NOMO-1 treated with DMSO at 0.1 percent for 48 hours (cell line): ENCODE measurements at regions not wholly inside any gene's neighbourhood (a gene's known extent, or its start where the extent isn't known, plus 50 kb on each side); places are given as distances from the start of the nearest gene placed in this dataset.
"Not testable (repeated sequence)": the region's sequence is repeated elsewhere in the genome, so short reads cannot be mapped to it uniquely, and the experiment has no call there.

ENCODE experiments used
- DNase-seq: peaks from one replicate; lab custom pipeline; 2025; ENCODE audit not compliant: unreplicated experiment; lab: John Stamatoyannopoulos, UW

DNA sequence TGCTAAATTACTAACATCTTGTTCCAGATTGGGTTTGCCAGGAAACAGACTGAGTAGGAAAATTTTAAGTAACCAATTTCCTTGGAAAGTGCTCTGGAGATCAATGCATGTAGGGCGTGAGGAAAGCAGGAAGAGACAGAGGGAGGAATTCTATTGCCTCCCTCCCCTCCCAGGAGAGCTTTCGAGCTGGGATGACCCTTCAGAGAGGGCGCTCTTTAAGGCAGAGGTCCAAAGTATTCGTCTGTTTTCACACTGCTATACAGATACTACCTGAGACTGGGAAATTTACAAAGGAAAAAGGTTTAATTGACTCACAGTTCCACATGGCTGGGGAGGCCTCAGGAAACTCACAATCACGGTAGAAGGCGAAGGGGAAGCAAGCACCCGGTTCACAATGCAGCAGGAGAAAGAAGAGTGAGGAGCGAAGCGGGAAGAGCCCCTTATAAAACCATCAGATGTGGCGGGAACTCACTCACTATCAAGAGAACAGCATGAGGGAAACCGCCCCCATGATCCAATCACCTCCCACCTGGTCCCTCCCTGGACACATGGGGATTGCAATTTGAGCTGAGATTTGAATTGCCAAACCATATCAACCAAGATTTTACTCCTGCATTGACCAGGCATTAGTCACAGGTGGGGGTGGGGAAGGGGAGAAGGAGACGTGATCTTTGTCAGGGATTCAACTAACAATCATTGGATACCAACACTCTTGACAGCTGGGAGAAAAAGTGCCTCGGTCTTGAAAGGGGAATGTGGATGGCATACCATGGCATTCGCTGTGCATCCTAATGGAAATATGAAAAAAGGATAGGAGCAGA is 63.8 kb downstream of the SLITRK2 start:
- no peak for DNase-seq

DNA sequence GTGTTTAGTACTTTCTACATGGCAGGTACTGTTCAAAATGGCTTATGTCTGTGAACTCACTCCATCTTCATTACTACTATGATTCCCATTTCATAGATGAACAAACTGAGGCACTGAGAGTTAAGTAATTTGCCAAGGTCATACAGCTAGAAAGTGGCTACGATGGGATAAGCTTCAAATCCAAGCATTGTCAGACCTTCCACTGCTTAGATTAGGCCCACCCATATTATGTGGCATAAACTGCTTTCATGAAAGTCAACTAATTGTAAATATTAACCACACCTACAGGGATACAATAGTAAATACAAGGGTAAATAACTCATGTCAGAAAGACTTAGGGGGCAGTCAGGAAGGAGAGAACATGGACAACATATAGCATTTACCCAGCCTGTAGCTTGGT is 68.8 kb downstream of the SLITRK2 start:
- DNase-seq = no peak

DNA sequence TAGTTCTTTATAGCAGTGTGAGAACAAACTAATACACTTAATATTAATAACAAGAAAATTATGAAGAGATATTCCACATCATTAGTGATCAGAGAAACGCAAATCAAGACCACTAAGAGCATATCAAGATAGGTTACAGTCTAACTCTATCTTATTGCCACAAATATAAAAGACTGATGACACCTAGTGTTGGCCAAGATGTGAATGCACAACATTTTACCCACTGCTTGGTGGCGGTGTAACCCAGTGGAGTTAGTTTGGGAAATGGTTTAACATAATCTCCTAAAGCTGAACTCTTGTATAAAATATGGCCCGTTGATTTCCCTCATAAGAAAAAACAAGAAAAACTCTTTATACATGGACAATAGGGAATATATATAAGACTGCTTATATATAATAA is 92.4 kb downstream of the SLITRK2 start:
- DNase-seq = no peak

DNA sequence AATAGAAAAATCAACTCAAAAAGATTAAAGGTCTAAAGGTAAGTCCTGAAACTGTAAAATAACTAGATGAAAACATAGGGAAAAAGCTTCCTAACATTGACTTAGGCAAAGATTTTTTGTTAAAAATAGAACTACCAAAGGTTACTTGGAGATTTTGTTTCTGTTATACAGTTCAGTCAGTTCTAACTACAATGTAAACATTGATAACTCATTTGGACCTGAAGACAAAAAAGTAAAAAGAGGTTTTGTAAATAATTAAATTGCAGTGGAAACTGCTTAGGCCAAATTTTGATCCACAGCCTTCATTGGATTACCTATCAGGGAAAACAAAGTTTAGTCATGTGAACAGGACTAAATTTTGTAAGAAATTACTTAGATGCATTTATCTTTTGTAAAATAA is 101.8 kb downstream of the SLITRK2 start:
- no peak for DNase-seq

DNA sequence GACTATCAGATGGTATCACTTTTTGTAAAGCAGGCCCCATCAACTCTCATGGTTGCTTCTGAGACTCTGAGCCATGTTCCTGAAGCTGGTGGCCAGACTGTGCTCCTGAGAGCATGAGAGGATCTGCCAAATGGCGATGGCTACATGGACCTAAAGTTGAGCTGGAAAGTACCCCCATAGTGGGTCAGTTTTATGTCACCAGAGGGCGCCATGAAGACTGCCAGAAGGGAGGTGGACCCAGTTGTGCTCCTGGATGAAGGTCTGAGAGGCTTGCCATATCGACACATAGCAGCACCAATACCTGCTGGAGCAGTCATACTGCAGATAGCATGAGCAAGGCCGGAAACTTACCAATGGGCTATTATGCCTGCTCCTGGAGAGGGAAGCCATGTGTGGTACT is 105.7 kb downstream of the SLITRK2 start:
- no peak for DNase-seq

DNA sequence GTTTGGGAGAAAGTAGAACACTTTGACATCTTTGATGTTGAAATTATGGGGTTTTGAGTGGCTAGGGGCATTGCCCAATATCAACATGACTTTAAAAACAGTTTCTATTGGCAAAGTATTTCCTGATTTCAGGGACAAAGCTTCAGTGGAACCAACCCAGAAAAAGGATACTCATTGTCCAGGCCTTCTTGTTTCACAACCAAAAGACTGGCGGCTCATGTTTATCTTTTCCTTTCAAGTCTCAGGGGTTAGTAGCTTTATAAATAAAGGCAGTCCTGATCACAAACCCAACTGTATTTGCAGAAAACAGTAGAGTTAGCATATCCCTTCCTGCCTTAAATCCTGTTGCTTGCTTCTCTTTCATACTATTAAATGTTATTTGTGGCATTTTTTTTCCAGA is 119.1 kb downstream of the SLITRK2 start:
- no peak for DNase-seq

DNA sequence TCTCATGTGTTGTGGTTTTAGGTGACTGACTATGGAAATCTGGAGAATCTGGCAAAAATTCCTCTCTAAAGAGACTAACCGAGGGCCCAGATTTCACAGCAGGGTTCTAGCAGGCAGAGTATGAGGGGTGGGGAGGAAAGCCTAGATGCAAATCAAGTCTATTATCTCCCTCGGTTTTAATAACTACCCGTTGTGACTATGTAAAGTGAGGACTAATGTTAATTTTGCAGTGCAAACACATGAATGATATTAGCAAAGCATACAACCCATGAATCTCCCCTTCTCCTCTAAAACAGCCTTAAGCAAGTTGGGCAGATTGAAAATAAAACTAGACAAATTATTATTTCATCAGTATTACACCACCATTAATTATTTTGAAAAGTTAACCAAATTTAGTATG is 131.4 kb downstream of the SLITRK2 start:
- DNase-seq = no peak

DNA sequence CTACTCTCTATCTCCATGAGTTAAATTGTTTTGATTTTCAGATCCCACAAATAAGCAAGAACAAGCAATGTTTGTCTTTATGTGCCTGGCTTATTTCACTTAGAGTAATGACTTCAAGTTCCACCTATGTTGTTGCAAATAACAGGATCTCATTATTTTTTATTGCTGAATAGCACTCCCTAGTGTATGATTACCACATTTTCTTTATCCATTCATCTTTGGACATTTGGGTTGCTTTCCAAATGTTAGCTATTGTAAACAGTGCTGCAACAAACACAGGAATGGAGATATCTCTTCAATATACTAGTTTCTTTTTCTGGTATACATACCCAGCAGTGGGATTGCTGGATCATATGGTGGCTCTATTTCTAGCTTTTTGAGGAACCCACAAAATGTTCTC is 136.0 kb downstream of the SLITRK2 start:
- no peak for DNase-seq

DNA sequence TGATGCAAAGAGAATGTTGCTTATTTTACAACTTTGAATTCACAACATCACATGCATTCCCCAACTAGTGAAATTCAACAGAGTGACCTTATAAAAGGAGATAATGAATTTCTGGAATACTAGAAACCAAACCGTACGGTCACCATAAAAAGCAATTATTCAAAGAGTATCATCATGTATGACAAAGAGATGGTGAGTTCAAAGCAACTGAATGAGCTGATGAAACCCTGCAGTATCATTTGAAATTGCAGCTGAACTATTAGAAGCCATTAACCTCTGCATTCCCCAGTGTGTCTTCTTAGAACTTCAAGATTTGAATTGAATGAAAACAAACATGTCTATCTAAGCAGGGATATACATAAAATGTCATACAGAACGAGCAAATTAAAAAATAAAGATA is 172.4 kb downstream of the SLITRK2 start:
- DNase-seq = no peak

DNA sequence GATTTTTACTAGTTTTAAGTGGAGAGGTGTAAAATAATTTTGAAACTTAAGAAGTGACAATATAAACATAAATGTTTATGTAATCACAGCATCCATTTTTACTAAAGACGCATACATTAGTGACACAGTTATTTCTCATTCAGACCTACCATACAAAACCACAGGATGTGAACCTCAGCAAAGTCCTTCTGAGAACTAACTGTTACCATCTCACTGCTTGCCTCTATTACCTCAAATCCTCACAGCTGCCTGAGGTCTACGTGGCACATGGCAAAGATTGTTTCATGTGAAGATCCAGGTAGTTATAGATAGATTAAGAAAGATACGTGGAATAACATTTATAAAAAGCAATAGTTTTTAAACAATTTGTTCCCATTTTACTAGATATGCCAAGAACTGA is 189.0 kb downstream of the SLITRK2 start:
- DNase-seq = no peak

DNA sequence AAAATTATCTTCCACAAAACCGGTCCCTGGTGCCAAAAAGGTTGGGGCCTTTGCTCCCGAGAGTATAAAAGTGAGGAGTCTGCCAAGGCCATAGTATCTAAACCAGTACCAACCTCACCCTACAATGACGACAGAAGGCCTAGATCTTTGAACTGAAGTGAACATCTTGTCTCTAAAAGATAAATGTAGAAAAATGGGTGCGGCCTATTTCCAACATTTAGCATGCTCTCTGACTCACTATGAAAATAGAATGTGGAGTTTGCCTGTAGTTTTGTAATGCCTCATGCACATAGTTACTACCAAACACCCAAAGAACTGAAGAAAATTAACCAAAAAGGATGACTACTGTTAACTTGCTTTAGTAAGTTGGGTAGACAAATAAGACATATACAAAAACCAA is 218.4 kb downstream of the SLITRK2 start:
- DNase-seq = no peak

DNA sequence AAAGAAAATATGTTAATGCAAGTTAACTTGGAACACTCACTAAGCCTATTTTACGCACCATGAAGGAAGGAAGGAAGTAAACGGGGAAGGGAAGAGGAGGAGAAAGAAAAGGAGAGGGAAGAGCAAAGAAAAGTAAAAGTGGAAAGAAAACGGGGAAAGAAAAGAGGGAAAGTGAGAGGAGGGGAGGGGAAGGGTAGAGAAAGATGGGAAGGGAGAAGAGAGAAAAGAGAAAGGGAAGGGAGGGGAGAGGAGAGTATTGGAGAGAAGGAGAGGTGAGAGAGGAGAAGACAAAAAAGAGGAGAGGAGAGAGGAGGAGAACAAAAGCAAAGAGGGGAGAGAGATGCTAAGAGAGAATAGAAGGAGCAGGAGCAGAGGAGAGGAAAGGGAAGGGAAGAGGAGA is 224.1 kb downstream of the SLITRK2 start:
- no peak for DNase-seq

DNA sequence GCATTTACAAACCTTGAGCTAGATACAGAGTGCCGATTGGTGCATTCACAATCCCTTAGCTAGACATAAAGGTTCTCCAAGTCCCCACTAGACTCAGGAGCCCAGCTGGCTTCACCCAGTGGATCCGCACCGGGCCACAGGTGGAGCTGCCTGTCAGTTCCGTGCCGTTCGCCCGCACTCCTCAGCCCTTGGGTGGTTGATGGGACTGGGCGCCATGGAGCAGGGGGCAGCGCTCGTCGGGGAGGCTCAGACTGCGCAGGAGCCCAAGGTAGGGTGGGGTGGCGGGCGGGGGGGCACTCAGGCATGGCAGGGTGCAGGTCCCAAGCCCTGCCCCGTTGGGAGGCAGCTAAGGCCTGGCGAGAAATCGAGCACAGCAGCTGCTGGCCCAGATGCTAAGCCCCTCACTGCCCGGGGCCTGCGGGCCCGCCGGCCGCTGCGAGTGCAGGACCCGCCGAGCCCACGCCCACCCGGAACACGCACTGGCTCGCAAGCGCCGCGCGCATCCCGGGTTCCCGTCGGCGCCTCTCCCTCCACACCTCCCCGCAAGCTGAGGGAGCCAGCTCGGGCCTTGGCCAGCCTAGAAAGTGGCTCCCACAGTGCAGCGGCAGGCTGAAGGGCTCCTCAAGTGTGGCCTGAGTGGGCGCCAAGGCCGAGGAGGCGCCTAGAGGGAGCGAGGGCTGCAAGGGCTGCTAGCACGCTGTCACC is 228.5 kb downstream of the SLITRK2 start:
- not testable (repeated sequence) for DNase-seq

DNA sequence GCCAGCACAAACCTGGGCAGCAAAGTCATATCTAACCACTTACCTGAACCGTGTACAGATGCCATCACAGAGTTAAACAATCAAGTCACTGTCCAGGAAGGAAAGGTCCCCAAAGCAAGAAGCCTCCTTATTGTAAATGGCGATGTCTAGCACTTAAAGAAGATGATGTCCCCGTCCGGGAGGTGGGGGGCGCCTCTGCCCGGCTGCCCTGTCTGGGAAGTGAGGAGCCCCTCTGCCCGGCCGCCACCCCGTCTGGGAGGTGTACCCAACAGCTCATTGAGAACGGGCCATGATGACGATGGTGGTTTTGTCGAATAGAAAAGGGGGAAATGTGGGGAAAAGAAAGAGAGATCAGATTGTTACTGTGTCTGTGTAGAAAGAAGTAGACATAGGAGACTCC is 231.9 kb downstream of the SLITRK2 start:
- not testable (repeated sequence) for DNase-seq

DNA sequence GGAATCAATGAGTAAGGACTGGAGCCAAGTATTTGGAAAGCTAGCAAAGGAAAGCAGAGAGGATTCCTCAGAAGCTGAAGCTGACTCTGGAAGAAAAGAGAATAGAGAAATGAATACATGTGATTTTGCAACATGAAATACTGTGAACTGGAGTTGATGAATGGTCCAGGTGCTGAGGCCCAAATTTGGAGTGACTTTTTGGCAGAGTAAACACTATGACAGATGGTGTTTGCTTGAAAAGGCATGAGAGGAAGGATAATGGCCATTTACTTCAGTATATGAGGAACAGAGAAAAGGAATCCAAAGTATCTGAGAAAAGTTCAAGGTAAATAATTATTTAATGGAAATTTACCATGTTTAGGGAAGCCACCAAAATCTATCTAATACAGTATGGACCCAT is 236.7 kb downstream of the SLITRK2 start:
- DNase-seq = no peak

DNA sequence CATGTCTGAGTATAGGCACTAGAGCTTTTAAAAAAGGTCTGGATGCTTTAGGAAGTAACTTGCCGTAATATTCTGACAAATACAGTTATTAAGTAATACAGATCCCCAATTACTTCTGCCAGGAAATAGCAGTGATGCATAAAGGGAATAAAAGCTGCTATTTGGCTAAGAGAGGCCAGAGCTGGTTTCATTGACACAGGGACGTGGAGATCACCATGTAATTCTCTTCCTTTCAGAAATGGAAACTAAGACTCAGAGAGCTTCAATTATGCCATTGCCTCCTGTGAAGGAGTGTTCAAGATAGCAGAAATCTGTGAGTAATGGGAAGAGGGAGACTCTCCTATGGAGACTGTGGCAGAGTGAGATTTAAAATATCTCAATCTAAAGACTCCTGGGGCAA is 238.1 kb downstream of the SLITRK2 start:
- DNase-seq = no peak

DNA sequence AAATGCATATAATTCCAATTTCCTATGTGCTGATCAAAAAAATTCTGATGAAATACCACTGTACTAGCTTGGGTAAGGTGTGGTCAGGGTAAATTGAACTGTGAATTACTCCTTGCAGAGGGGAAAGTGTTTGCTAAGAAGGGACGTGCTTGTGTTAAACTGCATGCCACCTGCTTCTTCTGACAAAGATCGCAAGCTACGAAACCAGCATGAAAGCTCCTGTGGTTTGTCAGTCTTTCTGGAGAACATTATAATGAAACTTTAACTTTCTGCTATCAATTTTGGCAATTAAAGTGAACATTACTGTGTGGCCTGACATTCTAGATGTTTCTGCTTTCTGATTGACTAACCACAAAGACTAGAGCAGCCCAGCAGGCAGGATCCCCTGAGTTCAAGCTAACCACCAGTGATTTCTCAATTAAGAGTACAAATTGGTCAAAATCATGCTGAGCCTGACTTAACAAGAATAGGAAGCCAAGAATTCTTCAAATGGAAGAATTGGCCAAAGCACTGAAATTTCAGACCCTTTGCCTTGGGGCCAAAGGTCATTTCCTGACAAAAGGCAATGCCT is 239.0 kb downstream of the SLITRK2 start:
- DNase-seq = no peak

DNA sequence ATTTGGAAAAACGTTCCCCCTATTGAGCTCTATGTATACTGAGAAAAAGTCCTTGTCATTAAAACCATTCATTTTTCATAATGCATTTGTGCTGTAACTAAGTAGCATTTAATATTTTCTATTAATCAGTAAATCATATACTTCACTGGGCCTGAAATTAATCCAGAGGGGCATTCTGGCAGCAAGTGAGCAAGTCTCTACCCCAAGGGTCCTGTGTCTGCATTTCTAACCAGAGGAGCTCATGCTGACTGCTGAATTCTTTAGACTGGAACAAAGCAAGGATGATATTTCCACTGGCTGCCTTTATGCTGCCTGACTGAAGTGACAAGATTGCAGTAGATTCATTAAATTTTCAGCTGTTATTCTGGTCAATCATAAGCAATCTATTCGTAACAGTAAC is 246.5 kb downstream of the SLITRK2 start:
- no peak for DNase-seq

DNA sequence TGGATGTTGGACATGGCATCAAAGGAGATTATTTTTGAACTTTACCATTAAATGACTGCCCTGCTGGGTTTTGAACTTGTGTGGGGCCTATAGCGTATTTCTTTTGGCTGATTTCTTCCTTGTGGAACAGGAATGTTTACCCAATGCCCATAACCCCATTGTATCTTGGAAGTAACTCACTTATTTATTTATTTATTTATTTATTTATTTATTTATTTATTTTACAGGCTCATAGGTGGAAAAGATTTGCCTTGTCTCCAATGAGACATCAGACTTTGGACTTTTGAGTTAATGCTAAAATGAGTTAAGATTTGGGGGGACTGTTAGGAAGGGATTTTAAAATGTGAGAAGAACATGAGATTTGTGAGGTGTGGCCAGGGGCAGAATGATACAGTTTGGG is 273.1 kb downstream of the SLITRK2 start:
- no peak for DNase-seq

DNA sequence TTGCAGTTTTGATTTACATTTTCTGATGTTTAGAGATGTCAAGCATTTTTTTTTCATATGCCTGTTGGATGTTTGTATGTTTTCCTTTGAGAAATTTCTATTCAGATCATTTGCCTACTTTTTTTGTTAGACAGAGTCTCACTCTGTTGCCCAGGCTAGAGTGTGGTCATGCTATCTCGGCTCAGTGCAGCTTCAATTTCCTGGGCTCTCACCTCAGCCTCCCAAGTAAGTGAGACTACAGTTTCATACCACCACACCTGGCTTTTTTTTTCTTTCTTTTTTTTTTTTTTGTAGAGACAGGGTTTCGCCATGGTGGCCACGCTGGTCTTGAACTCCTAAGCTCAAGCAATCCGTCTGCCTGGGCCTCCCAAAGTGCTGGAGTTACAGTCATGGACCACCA is 291.7 kb downstream of the SLITRK2 start:
- no peak for DNase-seq

DNA sequence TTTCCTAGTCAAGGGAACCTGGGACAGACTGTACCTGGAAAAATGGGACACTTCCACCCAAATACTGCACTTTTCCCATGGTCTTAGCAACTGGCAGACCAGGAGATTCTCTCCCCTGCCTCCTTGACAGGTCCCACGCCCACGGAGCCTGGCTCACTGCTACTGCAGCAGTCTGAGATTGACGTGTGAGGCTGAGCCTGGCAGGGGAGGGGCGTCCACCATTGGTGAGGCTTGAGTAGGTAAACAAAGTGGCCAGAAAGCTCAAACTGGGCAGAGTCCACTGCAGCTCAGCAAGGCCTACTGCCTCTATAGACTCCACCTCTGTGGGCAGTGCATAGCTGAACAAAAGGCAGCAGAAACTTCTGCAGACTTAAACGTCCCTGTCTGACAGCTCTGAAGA is 301.4 kb downstream of the SLITRK2 start:
- not testable (repeated sequence) for DNase-seq

DNA sequence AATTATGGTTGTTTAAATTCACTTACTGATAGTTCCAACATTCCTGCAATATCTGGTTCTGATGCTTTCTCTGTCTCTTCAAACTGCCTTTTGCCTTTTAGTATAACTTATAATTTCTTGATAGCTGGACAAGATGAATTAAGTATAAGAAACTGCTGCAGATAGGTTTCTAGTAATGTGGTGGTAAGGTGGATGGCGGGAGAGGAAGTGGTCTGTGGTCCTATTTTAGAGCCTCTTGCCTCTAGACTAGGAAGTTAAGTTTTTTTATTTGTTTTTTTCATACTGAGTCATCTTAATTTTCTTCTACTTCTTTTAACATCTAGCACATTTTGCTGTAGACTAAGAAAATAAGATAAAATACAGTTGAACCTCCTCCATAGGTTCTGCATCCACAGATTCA is 310.0 kb downstream of the SLITRK2 start:
- no peak for DNase-seq
